Epithelial cell of proximal tubule (primary cell): ENCODE measurements at regions not wholly inside any gene's neighbourhood (a gene's known extent, or its start where the extent isn't known, plus 50 kb on each side); places are given as distances from the start of the nearest gene placed in this dataset.

Experiments
- DNase-seq: peaks from one replicate; pipeline ENCODE4 v3.0.0-alpha.2; 2011; ENCODE audit warnings: low read depth
- H3K4me3 ChIP-seq: 2 replicates; pipeline ENCODE4 v1.5.1; 2011; ENCODE audit warnings: low read depth, mild to moderate bottlenecking, low read length
- CTCF ChIP-seq: conservative IDR thresholded peaks from 2 replicates; pipeline ENCODE4 v1.5.1; 2012; ENCODE audit warnings: low read depth, mild to moderate bottlenecking, low read length

- H3K4me3 ChIP-seq = no peak overlapping the region
- TF ChIP-seq CTCF = no peak
- DNase-seq = no peak
Observed at GRCh38 chr5:74064225-74064624, 438.2 kb downstream of the ARHGEF28 start.

- no peak overlapping the region for H3K4me3 ChIP-seq
- no peak for TF ChIP-seq CTCF
- peak; percentile 25 for DNase-seq
Observed at GRCh38 chr5:74063821-74064220, 437.8 kb downstream of the ARHGEF28 start.

GRCh38 chr5:74063346-74063745, 437.4 kb downstream of the ARHGEF28 start:
- TF ChIP-seq CTCF = no peak
- DNase-seq = no peak
- no peak overlapping the region for H3K4me3 ChIP-seq

- H3K4me3 ChIP-seq = no peak overlapping the region
- no peak for TF ChIP-seq CTCF
- no peak for DNase-seq
Observed at GRCh38 chr5:74061292-74061691, 435.3 kb downstream of the ARHGEF28 start.

GRCh38 chr5:74059706-74060105, 433.7 kb downstream of the ARHGEF28 start:
- H3K4me3 ChIP-seq = no peak overlapping the region
- DNase-seq = no peak
- TF ChIP-seq CTCF = no peak

- TF ChIP-seq CTCF = peak; percentile 85
Observed at GRCh38 chr5:74056789-74057164, 430.8 kb downstream of the ARHGEF28 start.

GRCh38 chr5:74056107-74056788, 430.3 kb downstream of the ARHGEF28 start:
- TF ChIP-seq CTCF = no peak
- DNase-seq = no peak
- H3K4me3 ChIP-seq = no peak overlapping the region

More at GRCh38 chr5:74056789-74057164, 430.8 kb downstream of the ARHGEF28 start:
- DNase-seq = peak; percentile 25
- no peak overlapping the region for H3K4me3 ChIP-seq
